HG02885 (cell line): ENCODE measurements at regions not wholly inside any gene's neighbourhood (a gene's known extent, or its start where the extent isn't known, plus 50 kb on each side); places are given as distances from the start of the nearest gene placed in this dataset.
"Not testable (repeated sequence)": the region's sequence is repeated elsewhere in the genome, so short reads cannot be mapped to it uniquely, and the experiment has no call there.

Experiments used
- ATAC-seq: cut with Tn5 transposase; IDR thresholded peaks from one replicate; pipeline ENCODE4 v1.9.1; 2021; ENCODE audit warnings: mild to moderate bottlenecking; ENCODE audit not compliant: unreplicated experiment, poor library complexity

- ATAC-seq: not testable (repeated sequence)
Observed at GRCh38 chr9:97248252-97248651, 59.2 kb upstream of the CCDC180 start.

GRCh38 chr9:97243606-97244005 lies 63.9 kb upstream of the CCDC180 start:
- no peak for ATAC-seq

- not testable (repeated sequence) for ATAC-seq
Observed at GRCh38 chr9:97241430-97241829, 66.0 kb upstream of the CCDC180 start.

- ATAC-seq: peak; percentile 93
Observed at GRCh38 chr9:97237951-97238889, 69.2 kb upstream of the CCDC180 start.

GRCh38 chr9:97237311-97237786 lies 70.1 kb upstream of the CCDC180 start:
- ATAC-seq: no peak

- not testable (repeated sequence) for ATAC-seq
Observed at GRCh38 chr9:97233009-97233400, 74.5 kb upstream of the CCDC180 start.

- ATAC-seq: not testable (repeated sequence)
Observed at GRCh38 chr9:97232060-97233008, 75.1 kb upstream of the CCDC180 start.

GRCh38 chr9:97222393-97222792 lies 85.1 kb upstream of the CCDC180 start:
- ATAC-seq: not testable (repeated sequence)

GRCh38 chr9:97221478-97222355 lies 85.7 kb upstream of the CCDC180 start:
- not testable (repeated sequence) for ATAC-seq

- ATAC-seq: no peak
Observed at GRCh38 chr9:97220894-97221477, 86.5 kb upstream of the CCDC180 start.

GRCh38 chr9:97220396-97220795 lies 87.1 kb upstream of the CCDC180 start:
- not testable (repeated sequence) for ATAC-seq

GRCh38 chr9:97219443-97220140 lies 87.9 kb upstream of the CCDC180 start:
- ATAC-seq: not testable (repeated sequence)

GRCh38 chr9:97215127-97215526 lies 92.3 kb upstream of the CCDC180 start:
- ATAC-seq: not testable (repeated sequence)

GRCh38 chr9:97214556-97214955 lies 92.9 kb upstream of the CCDC180 start:
- not testable (repeated sequence) for ATAC-seq

GRCh38 chr9:97199683-97200082 lies 107.8 kb upstream of the CCDC180 start:
- not testable (repeated sequence) for ATAC-seq

GRCh38 chr9:97193767-97194166 lies 113.7 kb upstream of the CCDC180 start:
- not testable (repeated sequence) for ATAC-seq

GRCh38 chr9:97188545-97188944 lies 118.9 kb upstream of the CCDC180 start:
- no peak for ATAC-seq

GRCh38 chr9:97187706-97188105 lies 119.8 kb upstream of the CCDC180 start:
- ATAC-seq: not testable (repeated sequence)

GRCh38 chr9:97186493-97186892 lies 121.0 kb upstream of the CCDC180 start:
- no peak for ATAC-seq
